HepG2 (cell line): ENCODE measurements at regions not wholly inside any gene's neighbourhood (a gene's known extent, or its start where the extent isn't known, plus 50 kb on each side); places are given as distances from the start of the nearest gene placed in this dataset.

Source experiments
- BCLAF1 ChIP-seq: fragments of 450-650 bp; IDR thresholded peaks from 2 replicates; pipeline ENCODE4 v1.6.1; 2017; ENCODE audit warnings: mild to moderate bottlenecking
- DNMT1 ChIP-seq: sonication (generic); formaldehyde crosslinking; IDR thresholded peaks from 2 replicates; pipeline ENCODE4 v1.5.1; 2020; ENCODE audit warnings: mild to moderate bottlenecking, missing genetic modification reagents
- LBX2 ChIP-seq: sonication (generic); formaldehyde crosslinking; IDR thresholded peaks from 2 replicates; pipeline ENCODE4 v1.5.0; 2020; ENCODE audit warnings: missing genetic modification reagents, mild to moderate bottlenecking, borderline replicate concordance
- MEIS2 ChIP-seq: sonication (generic); formaldehyde crosslinking; IDR thresholded peaks from 2 replicates; pipeline ENCODE4 v1.9.0; 2021; ENCODE audit warnings: mild to moderate bottlenecking, missing genetic modification reagents
- POLR2AphosphoS5 ChIP-seq: IDR thresholded peaks from 2 replicates; pipeline ENCODE4 v1.6.1; 2012; ENCODE audit warnings: low read depth, low read length
- SIN3A ChIP-seq: IDR thresholded peaks from 2 replicates; pipeline ENCODE4 v1.6.1; 2011; ENCODE audit warnings: low read depth, mild to moderate bottlenecking, control low read depth, low read length, borderline replicate concordance
- SP2 ChIP-seq: sonication (generic); formaldehyde crosslinking; IDR thresholded peaks from 2 replicates; pipeline ENCODE4 v1.5.1; 2020; ENCODE audit warnings: mild to moderate bottlenecking, missing genetic modification reagents
- TCF7L2 ChIP-seq: IDR thresholded peaks from 2 replicates; pipeline ENCODE4 v1.6.1; 2011; ENCODE audit warnings: mild to moderate bottlenecking, low read depth, low read length, moderate library complexity
- YEATS2 ChIP-seq: sonication (generic); formaldehyde crosslinking; IDR thresholded peaks from 2 replicates; pipeline ENCODE4 v1.4.0; 2020; ENCODE audit warnings: missing genetic modification reagents, borderline replicate concordance
- ZNF326 ChIP-seq: sonication (generic); formaldehyde crosslinking; IDR thresholded peaks from 2 replicates; pipeline ENCODE4 v1.4.0; 2020; ENCODE audit warnings: missing genetic modification reagents, borderline replicate concordance
- ZNF552 ChIP-seq: sonication (generic); formaldehyde crosslinking; IDR thresholded peaks from 2 replicates; pipeline ENCODE4 v1.9.0; 2022; ENCODE audit warnings: missing genetic modification reagents, mild to moderate bottlenecking, borderline replicate concordance

GRCh38 chrX:69055193-69055592 lies 110.1 kb downstream of the PJA1 start:
- no peak for TF ChIP-seq LBX2 (CRISPR knock-in tag)
- TF ChIP-seq MEIS2 (CRISPR knock-in tag): no peak
- no peak for TF ChIP-seq YEATS2
- no peak for TF ChIP-seq BCLAF1
- no peak for TF ChIP-seq ZNF326 (CRISPR knock-in tag)
- no peak for TF ChIP-seq SIN3A
- TF ChIP-seq TCF7L2: no peak
- no peak for TF ChIP-seq ZNF552
- no peak for TF ChIP-seq DNMT1 (CRISPR knock-in tag)
- no peak for TF ChIP-seq POLR2AphosphoS5
- no peak for TF ChIP-seq SP2
